ENCODE measurements at regions not wholly inside any gene's neighbourhood (a gene's known extent, or its start where the extent isn't known, plus 50 kb on each side); places are given as distances from the start of the nearest gene placed in this dataset.

DNA sequence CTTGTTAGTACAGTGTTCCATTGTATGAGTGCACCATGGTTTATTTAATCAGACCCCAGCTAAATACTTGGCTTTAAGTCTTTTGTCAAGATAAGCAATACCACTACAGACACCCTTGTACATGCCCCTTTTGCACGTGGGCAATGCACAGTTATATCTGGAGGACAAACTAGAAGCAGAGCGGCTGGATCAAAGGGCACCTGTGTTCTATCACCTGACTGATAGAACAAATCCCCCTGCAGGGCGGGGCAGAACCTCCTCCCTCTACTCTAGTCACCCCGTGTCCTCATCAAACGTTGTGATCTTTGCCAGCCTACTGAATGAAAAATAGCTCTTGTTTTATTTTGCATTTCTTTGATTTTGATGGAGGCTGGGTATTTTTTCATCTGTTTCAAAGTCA lies 314.9 kb downstream of the TLE3 start:
- TF ChIP-seq POLR2A (IDR thresholded peaks at IDR 0.05; ENCODE audit: low read length), result no peak
- TF ChIP-seq GATA1 (IDR thresholded peaks at IDR 0.05; ENCODE audit: low read depth, low read length), result no peak
- no peak for DNase-seq

DNA sequence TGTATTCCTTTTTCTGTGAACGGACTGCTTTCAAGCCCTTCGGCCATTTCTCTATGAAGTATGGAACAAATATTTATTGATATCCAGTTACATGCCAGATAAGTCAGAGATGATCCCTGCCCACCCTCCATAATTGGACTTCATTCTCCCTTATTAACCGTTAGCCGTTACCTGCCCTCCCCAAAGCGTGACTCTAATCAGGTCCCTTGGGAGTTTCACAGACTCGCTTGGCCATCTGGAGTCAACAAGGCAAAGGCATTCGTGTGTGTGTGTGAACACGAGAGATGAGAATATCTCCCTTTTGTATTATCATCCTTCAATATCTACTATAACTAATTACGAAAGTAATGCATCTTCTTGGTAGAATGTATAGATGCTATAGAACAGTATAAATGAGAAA lies 314.5 kb downstream of the TLE3 start:
- TF ChIP-seq GATA1 (IDR thresholded peaks at IDR 0.05; ENCODE audit: low read depth, low read length), result no peak
- TF ChIP-seq POLR2A (IDR thresholded peaks at IDR 0.05; ENCODE audit: low read length), result no peak
- no peak for DNase-seq

DNA sequence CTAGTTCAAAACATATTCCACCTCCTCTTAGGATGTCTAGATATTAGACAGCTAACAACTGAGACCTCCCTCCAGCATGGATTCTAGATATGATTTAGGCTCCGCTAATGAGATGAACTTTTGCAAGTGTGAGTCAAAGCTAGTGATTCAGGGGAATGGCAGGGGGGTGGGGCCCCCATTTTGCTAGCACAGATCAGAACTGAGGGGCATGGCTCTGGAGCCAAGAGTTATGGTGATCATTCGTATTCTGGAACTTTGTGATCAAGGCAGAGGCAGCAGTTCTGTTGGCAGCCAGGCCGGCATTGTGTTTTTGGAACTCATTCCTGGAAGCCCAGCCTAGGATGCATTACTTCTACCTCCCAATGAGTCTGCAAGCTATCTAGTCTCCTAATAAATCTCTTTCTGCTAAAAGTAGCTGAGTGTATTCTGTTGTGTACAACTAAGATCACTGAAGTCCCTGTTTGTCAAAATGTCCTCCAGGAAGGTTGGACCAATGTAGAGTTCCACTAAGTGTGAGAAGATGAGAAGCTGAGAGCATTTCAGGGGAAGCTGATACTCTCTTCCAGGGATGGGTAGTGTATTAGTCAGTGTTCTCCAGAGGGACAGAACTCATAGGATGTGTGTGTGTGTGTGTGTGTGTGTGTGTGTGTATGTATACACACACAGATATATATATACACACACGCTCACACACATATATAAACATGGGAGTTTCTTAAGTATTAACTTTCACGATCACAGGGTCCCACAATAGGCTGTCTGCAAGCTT lies 312.7 kb downstream of the TLE3 start:
- DNase-seq, result no peak
- TF ChIP-seq POLR2A (IDR thresholded peaks at IDR 0.05; ENCODE audit: low read length) (no peak), GATA1 (IDR thresholded peaks at IDR 0.05; ENCODE audit: low read depth, low read length) (no peak)

DNA sequence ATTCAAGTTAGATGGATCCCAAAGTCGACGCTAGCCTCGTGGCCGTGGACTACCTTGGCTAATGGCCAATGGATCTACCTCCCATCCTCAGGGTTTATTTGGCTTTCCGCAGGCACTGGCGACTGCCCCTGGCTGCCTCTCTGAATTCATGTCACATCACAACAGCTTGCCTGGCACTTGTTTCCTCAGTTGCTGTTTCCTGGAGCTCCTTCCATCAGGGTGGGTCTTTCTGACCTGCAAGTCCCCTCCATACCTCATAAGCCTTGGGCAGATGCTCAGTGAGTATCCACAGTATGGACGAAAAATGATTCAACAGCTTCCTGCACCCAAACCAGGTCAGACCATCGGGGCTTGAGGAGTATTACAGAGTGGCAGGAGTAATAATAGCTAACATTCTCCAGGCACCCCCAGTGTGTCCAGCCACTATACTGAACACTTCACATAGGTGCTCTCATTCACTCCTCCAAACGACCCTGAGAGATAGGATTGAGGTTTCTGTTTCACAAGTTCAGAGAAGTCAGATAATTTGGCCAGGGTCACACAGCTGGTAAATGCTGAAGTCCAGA lies 311.5 kb downstream of the TLE3 start:
- no peak for DNase-seq
- TF ChIP-seq GATA1 (IDR thresholded peaks at IDR 0.05; ENCODE audit: low read depth, low read length), result no peak
- no peak for TF ChIP-seq POLR2A (IDR thresholded peaks at IDR 0.05; ENCODE audit: low read length)

GRCh38 chr15:69787791-69788190 lies 309.9 kb downstream of the TLE3 start:
- no peak for DNase-seq
- TF ChIP-seq GATA1 (IDR thresholded peaks at IDR 0.05; ENCODE audit: low read depth, low read length), result no peak
- TF ChIP-seq POLR2A (IDR thresholded peaks at IDR 0.05; ENCODE audit: low read length), result no peak

GRCh38 chr15:69789648-69790393 lies 307.9 kb downstream of the TLE3 start:
- no peak for DNase-seq
- TF ChIP-seq POLR2A (IDR thresholded peaks at IDR 0.05; ENCODE audit: low read length) (no peak), GATA1 (IDR thresholded peaks at IDR 0.05; ENCODE audit: low read depth, low read length) (no peak)

DNA sequence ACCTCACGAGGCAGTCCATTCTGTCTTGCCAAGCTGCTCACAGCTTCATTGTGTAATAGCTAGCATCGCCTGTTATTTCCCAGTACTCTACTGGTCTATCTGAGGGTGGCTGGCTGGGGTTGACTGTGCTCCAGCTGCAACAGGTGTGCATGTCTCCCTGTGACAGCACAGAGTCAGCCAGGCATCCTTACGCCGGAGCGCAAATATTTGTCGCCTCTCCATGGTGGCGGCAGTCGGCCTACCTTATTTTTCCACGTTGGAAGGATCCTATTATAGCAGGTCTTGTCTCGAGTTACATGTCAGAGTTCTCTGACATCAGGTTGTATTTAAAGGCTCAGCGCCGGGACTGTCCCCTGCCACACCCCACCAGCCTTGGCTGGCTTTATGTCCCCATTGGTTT lies 307.1 kb downstream of the TLE3 start:
- TF ChIP-seq GATA1 (IDR thresholded peaks at IDR 0.05; ENCODE audit: low read depth, low read length), result no peak
- TF ChIP-seq POLR2A (IDR thresholded peaks at IDR 0.05; ENCODE audit: low read length), result no peak
- no peak for DNase-seq

GRCh38 chr15:69792823-69793222 lies 304.9 kb downstream of the TLE3 start:
- TF ChIP-seq GATA1 (IDR thresholded peaks at IDR 0.05; ENCODE audit: low read depth, low read length) (no peak), POLR2A (IDR thresholded peaks at IDR 0.05; ENCODE audit: low read length) (no peak)
- DNase-seq, result no peak

DNA sequence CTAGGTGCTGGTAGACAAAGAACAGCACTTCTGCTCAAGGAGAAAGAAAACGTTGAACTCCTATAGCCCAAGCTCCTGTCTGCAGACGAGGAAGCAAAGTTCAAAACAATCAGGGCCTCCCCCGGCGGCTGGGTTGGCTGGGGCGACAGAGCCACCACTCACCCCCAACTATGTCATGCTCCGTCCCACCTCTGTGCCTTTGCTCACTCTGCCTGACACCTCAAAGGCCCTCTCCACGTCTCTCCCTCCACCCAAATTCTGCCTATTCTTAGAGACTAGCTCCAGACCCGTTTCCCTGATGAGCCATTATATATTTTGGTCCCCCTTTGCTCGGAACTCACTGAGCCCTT lies 304.3 kb downstream of the TLE3 start:
- TF ChIP-seq POLR2A (IDR thresholded peaks at IDR 0.05; ENCODE audit: low read length), result no peak
- no peak for TF ChIP-seq GATA1 (IDR thresholded peaks at IDR 0.05; ENCODE audit: low read depth, low read length)
- DNase-seq, result no peak

GRCh38 chr15:69793781-69794451 lies 303.8 kb downstream of the TLE3 start:
- no peak for TF ChIP-seq GATA1 (IDR thresholded peaks at IDR 0.05; ENCODE audit: low read depth, low read length)
- no peak for TF ChIP-seq POLR2A (IDR thresholded peaks at IDR 0.05; ENCODE audit: low read length)

GRCh38 chr15:69794645-69795469 lies 302.9 kb downstream of the TLE3 start:
- no peak for TF ChIP-seq POLR2A (IDR thresholded peaks at IDR 0.05; ENCODE audit: low read length)
- DNase-seq, result no peak

More at GRCh38 chr15:69793781-69794451, 303.8 kb downstream of the TLE3 start:
- no peak for DNase-seq

- no peak for TF ChIP-seq POLR2A (IDR thresholded peaks at IDR 0.05; ENCODE audit: low read length)
- DNase-seq, result no peak
Observed at GRCh38 chr15:69795601-69796000, 302.1 kb downstream of the TLE3 start.

- no peak for TF ChIP-seq GATA1 (IDR thresholded peaks at IDR 0.05; ENCODE audit: low read depth, low read length)
- TF ChIP-seq POLR2A (IDR thresholded peaks at IDR 0.05; ENCODE audit: low read length), result no peak
- DNase-seq, result no peak
Observed at GRCh38 chr15:69797051-69797595, 300.6 kb downstream of the TLE3 start.
